HUES64 (cell line): ENCODE measurements at regions not wholly inside any gene's neighbourhood (a gene's known extent, or its start where the extent isn't known, plus 50 kb on each side); places are given as distances from the start of the nearest gene placed in this dataset.

Source experiments
- H3K27ac ChIP-seq: 2 replicates; pipeline ENCODE4 v1.7.0; 2013; ENCODE audit warnings: low read depth, low read length, inconsistent platforms
- H3K27me3 ChIP-seq: 2 replicates; pipeline ENCODE4 v1.6.1; 2013; ENCODE audit warnings: mild to moderate bottlenecking, low read length; ENCODE audit not compliant: insufficient read depth
- H3K36me3 ChIP-seq: 2 replicates; pipeline ENCODE4 v1.6.1; 2013; ENCODE audit warnings: mild to moderate bottlenecking, low read length; ENCODE audit not compliant: insufficient read depth
- H3K4me1 ChIP-seq: 2 replicates; pipeline ENCODE4 v1.6.1; 2013; ENCODE audit warnings: mild to moderate bottlenecking, low read length, moderate library complexity; ENCODE audit not compliant: insufficient read depth
- H3K4me3 ChIP-seq: 2 replicates; pipeline ENCODE4 v1.5.1; 2013; ENCODE audit warnings: mild to moderate bottlenecking, low read length, moderate library complexity
- H3K9ac ChIP-seq: 2 replicates; pipeline ENCODE4 v1.6.1; 2013; ENCODE audit warnings: mild to moderate bottlenecking, low read depth, low read length
- H3K9me3 ChIP-seq: 2 replicates; pipeline ENCODE4 v1.6.1; 2013; ENCODE audit warnings: low read depth, low read length; ENCODE audit not compliant: insufficient read depth
- WGBS: fragments of 150-250, 120-280 bp; methylation state at CpG from one replicate; pipeline ENCODE4 v1.1.7; 2013; ENCODE audit warnings: missing lambda C conversion rate; 5-methylcytosine and 5-hydroxymethylcytosine counted together

- Histone ChIP-seq H3K4me3 (no peak overlapping the region), H3K27me3 (no peaks in the 10 kb centered on the region), H3K27ac (no peak overlapping the region), H3K9me3 (peaks cover 5% of the 10 kb centered on the region; the same call in 1 of the 2 replicates), H3K9ac (no peak overlapping the region), H3K4me1 (peaks cover 12% of the 10 kb centered on the region), H3K36me3 (no peaks in the 10 kb centered on the region)
- WGBS = 98% methylated on average over 2 of the region's 2 CpGs
These were observed 256.9 kb upstream of the LRRC3B start for GRCh38 chr3:26365706-26366105.

- Histone ChIP-seq H3K27ac (no peak overlapping the region), H3K4me1 (peaks cover 12% of the 10 kb centered on the region), H3K9me3 (no peaks in the 10 kb centered on the region), H3K36me3 (no peaks in the 10 kb centered on the region), H3K9ac (no peak overlapping the region), H3K4me3 (no peak overlapping the region), H3K27me3 (no peaks in the 10 kb centered on the region)
These were observed 254.3 kb upstream of the LRRC3B start for GRCh38 chr3:26368312-26368711.

- Histone ChIP-seq H3K27ac (no peak overlapping the region), H3K36me3 (no peaks in the 10 kb centered on the region), H3K4me1 (peaks cover 12% of the 10 kb centered on the region), H3K9me3 (no peaks in the 10 kb centered on the region), H3K4me3 (no peak overlapping the region), H3K9ac (no peak overlapping the region), H3K27me3 (no peaks in the 10 kb centered on the region)
- WGBS = 86% methylated on average over 7 of the region's 7 CpGs
These were observed 253.4 kb upstream of the LRRC3B start for GRCh38 chr3:26369133-26369532.

GRCh38 chr3:26375843-26376530, 246.6 kb upstream of the LRRC3B start:
- no peaks in the 10 kb centered on the region for H3K36me3 ChIP-seq
- H3K4me3 ChIP-seq = no peak overlapping the region
- H3K27me3 ChIP-seq = no peaks in the 10 kb centered on the region
- H3K4me1 ChIP-seq = peaks cover 5% of the 10 kb centered on the region; the same call in 1 of the 2 replicates
- 91% methylated on average over 3 of the region's 3 CpGs for WGBS
- no peak overlapping the region for H3K27ac ChIP-seq
- H3K9ac ChIP-seq = no peak overlapping the region
- H3K9me3 ChIP-seq = no peaks in the 10 kb centered on the region

- no peaks in the 10 kb centered on the region for H3K36me3 ChIP-seq
- H3K27me3 ChIP-seq = no peaks in the 10 kb centered on the region
- no peak overlapping the region for H3K9ac ChIP-seq
- H3K27ac ChIP-seq = no peak overlapping the region
- 100% methylated on average over 1 of the region's 1 CpG for WGBS
- H3K4me3 ChIP-seq = no peak overlapping the region
- no peaks in the 10 kb centered on the region for H3K9me3 ChIP-seq
- peaks cover 5% of the 10 kb centered on the region; the same call in 1 of the 2 replicates for H3K4me1 ChIP-seq
These were observed 241.2 kb upstream of the LRRC3B start for GRCh38 chr3:26381411-26381810.

- H3K4me3 ChIP-seq = no peak overlapping the region
- H3K36me3 ChIP-seq = no peaks in the 10 kb centered on the region
- H3K27ac ChIP-seq = no peak overlapping the region
- 100% methylated on average over 2 of the region's 2 CpGs for WGBS
- no peaks in the 10 kb centered on the region for H3K27me3 ChIP-seq
- H3K9me3 ChIP-seq = peaks cover 7% of the 10 kb centered on the region; the same call in 1 of the 2 replicates
- H3K9ac ChIP-seq = no peak overlapping the region
- H3K4me1 ChIP-seq = no peaks in the 10 kb centered on the region
These were observed 215.9 kb upstream of the LRRC3B start for GRCh38 chr3:26406636-26407035.

GRCh38 chr3:26418553-26418952, 204.0 kb upstream of the LRRC3B start:
- no peak overlapping the region for H3K27ac ChIP-seq
- H3K4me3 ChIP-seq = no peak overlapping the region
- no peaks in the 10 kb centered on the region for H3K36me3 ChIP-seq
- H3K27me3 ChIP-seq = no peaks in the 10 kb centered on the region
- H3K4me1 ChIP-seq = no peaks in the 10 kb centered on the region
- no peak overlapping the region for H3K9ac ChIP-seq
- H3K9me3 ChIP-seq = 0 out of 2 replicates have a peak, but pooled peaks cover 3% of the 10 kb centered on the region

- no peaks in the 10 kb centered on the region for H3K9me3 ChIP-seq
These were observed 200.2 kb upstream of the LRRC3B start for GRCh38 chr3:26422415-26422814.

GRCh38 chr3:26425076-26425475, 197.5 kb upstream of the LRRC3B start:
- Histone ChIP-seq H3K27ac (no peak overlapping the region), H3K27me3 (no peaks in the 10 kb centered on the region), H3K9ac (no peak overlapping the region), H3K4me3 (no peak overlapping the region), H3K9me3 (no peaks in the 10 kb centered on the region), H3K4me1 (no peaks in the 10 kb centered on the region), H3K36me3 (no peaks in the 10 kb centered on the region)
- 97% methylated on average over 2 of the region's 3 CpGs for WGBS

More at GRCh38 chr3:26422415-26422814, 200.2 kb upstream of the LRRC3B start:
- no peak overlapping the region for H3K27ac ChIP-seq
- WGBS = 97% methylated on average over 2 of the region's 2 CpGs
- no peaks in the 10 kb centered on the region for H3K27me3 ChIP-seq
- no peaks in the 10 kb centered on the region for H3K36me3 ChIP-seq
- no peak overlapping the region for H3K4me3 ChIP-seq
- H3K9ac ChIP-seq = no peak overlapping the region
- H3K4me1 ChIP-seq = no peaks in the 10 kb centered on the region

GRCh38 chr3:26428992-26429391, 193.6 kb upstream of the LRRC3B start:
- no peaks in the 10 kb centered on the region for H3K9me3 ChIP-seq
- no peak overlapping the region for H3K9ac ChIP-seq
- H3K4me1 ChIP-seq = no peaks in the 10 kb centered on the region
- no peak overlapping the region for H3K27ac ChIP-seq
- WGBS = no CpG with 5 or more reads among the region's 2 CpGs
- H3K27me3 ChIP-seq = no peaks in the 10 kb centered on the region
- H3K4me3 ChIP-seq = no peak overlapping the region
- H3K36me3 ChIP-seq = no peaks in the 10 kb centered on the region

GRCh38 chr3:26437678-26438077, 184.9 kb upstream of the LRRC3B start:
- Histone ChIP-seq H3K9me3 (no peaks in the 10 kb centered on the region), H3K36me3 (no peaks in the 10 kb centered on the region), H3K9ac (no peak overlapping the region), H3K4me3 (no peak overlapping the region), H3K27me3 (no peaks in the 10 kb centered on the region), H3K4me1 (no peaks in the 10 kb centered on the region), H3K27ac (no peak overlapping the region)
- WGBS = 96% methylated on average over 4 of the region's 4 CpGs
